Vagina (tissue), 2 donors: ENCODE measurements at regions not wholly inside any gene's neighbourhood (a gene's known extent, or its start where the extent isn't known, plus 50 kb on each side); places are given as distances from the start of the nearest gene placed in this dataset.

Experiments used
- DNase-seq, 2 donors: peaks; one replicate each; pipeline ENCODE4 v3.0.0-alpha.2; 2017; ENCODE audit errors: extremely low spot score in 2 of 2
- H3K27ac ChIP-seq: fragments of 200-600 bp; sonication (generic); one replicate; pipeline ENCODE4 v1.5.1; 2019
- H3K27me3 ChIP-seq: fragments of 200-600 bp; sonication (generic); one replicate; pipeline ENCODE4 v1.5.1; 2019
- H3K36me3 ChIP-seq, 2 donors: fragments of 200-600 bp; sonication (generic); one replicate each; pipeline ENCODE4 v1.5.1; 2017 to 2019
- H3K4me1 ChIP-seq: fragments of 200-600 bp; sonication (generic); one replicate; pipeline ENCODE4 v1.5.1; 2019
- H3K4me3 ChIP-seq, 2 donors: fragments of 200-600 bp; sonication (generic); 1 replicate in 1 of 2; 2 replicates in 1 of 2; pipeline ENCODE4 v1.5.1; 2016 to 2019
- H3K9me3 ChIP-seq: fragments of 200-600 bp; sonication (generic); one replicate; pipeline ENCODE4 v1.5.1; 2019
- CTCF ChIP-seq, 3 experiments: fragments of 450-650 bp in 2 of 3; fragments of 200-600 bp in 1 of 3; sonication (generic) in 1 of 3; IDR thresholded peaks; one replicate each; pipeline ENCODE4 v1.5.1; 2017 to 2019; ENCODE audit warnings: antibody characterized with exemption in 3 of 3, mild to moderate bottlenecking in 2 of 3, moderate library complexity in 2 of 3
- POLR2A ChIP-seq, 2 donors: fragments of 450-650 bp; IDR thresholded peaks; one replicate each; pipeline ENCODE4 v1.6.1; 2017; ENCODE audit warnings: antibody characterized with exemption in 2 of 2, mild to moderate bottlenecking in 2 of 2, moderate library complexity in 2 of 2
- POLR2AphosphoS5 ChIP-seq, 2 donors: sonication (generic); formaldehyde crosslinking; IDR thresholded peaks; one replicate each; pipeline ENCODE4 v1.9.0; 2017; ENCODE audit warnings: antibody characterized with exemption in 2 of 2, mild to moderate bottlenecking in 2 of 2, low read depth in 1 of 2; ENCODE audit not compliant: insufficient read depth in 1 of 2
- intact Hi-C: fragments of 100-400 bp; cut with DNase I; formaldehyde crosslinking; loops from one replicate; pipeline ENCODE4 v1.15.1; 2023

- Histone ChIP-seq H3K4me1 (no peaks in the 10 kb centered on the region), H3K27me3 (no peaks in the 10 kb centered on the region), H3K36me3 (no peaks in the 10 kb centered on the region), H3K9me3 (no peaks in the 10 kb centered on the region), H3K27ac (no peak overlapping the region), H3K4me3 (no peak overlapping the region)
- intact Hi-C loops: no loop called here
- DNase-seq: no peak
- no peak for TF ChIP-seq CTCF (IDR thresholded peaks at IDR 0.05)
- TF ChIP-seq POLR2A (IDR thresholded peaks at IDR 0.05): no peak
- TF ChIP-seq POLR2AphosphoS5 (IDR thresholded peaks at IDR 0.05; ENCODE audit: insufficient read depth in 1 of 2, low read depth in 1 of 2): no peak
Measured at GRCh38 chr12:46916796-46917419, 91.1 kb upstream of the SLC38A4 start.

- DNase-seq: no peak
- intact Hi-C loops: no loop called here
- Histone ChIP-seq H3K4me3 (no peak overlapping the region), H3K4me1 (no peaks in the 10 kb centered on the region), H3K36me3 (no peaks in the 10 kb centered on the region), H3K27ac (no peak overlapping the region), H3K9me3 (no peaks in the 10 kb centered on the region), H3K27me3 (no peaks in the 10 kb centered on the region)
- TF ChIP-seq POLR2A (IDR thresholded peaks at IDR 0.05): no peak
- no peak for TF ChIP-seq POLR2AphosphoS5 (IDR thresholded peaks at IDR 0.05; ENCODE audit: insufficient read depth in 1 of 2, low read depth in 1 of 2)
- TF ChIP-seq CTCF (IDR thresholded peaks at IDR 0.05): no peak
Measured at GRCh38 chr12:46917821-46918220, 92.0 kb upstream of the SLC38A4 start.

GRCh38 chr12:46918631-46919030 is 92.8 kb upstream of the SLC38A4 start:
- Histone ChIP-seq H3K27me3 (no peaks in the 10 kb centered on the region), H3K27ac (no peak overlapping the region), H3K4me3 (no peak overlapping the region), H3K9me3 (no peaks in the 10 kb centered on the region), H3K4me1 (no peaks in the 10 kb centered on the region), H3K36me3 (no peaks in the 10 kb centered on the region)
- no peak for DNase-seq
- TF ChIP-seq POLR2AphosphoS5 (IDR thresholded peaks at IDR 0.05; ENCODE audit: insufficient read depth in 1 of 2, low read depth in 1 of 2) (no peak), POLR2A (IDR thresholded peaks at IDR 0.05) (no peak), CTCF (IDR thresholded peaks at IDR 0.05) (no peak)
- intact Hi-C loops: no loop called here

GRCh38 chr12:46919666-46920400 is 94.0 kb upstream of the SLC38A4 start:
- no peaks in the 10 kb centered on the region for H3K9me3 ChIP-seq
- TF ChIP-seq POLR2AphosphoS5 (IDR thresholded peaks at IDR 0.05; ENCODE audit: insufficient read depth in 1 of 2, low read depth in 1 of 2): no peak
- no peak for TF ChIP-seq POLR2A (IDR thresholded peaks at IDR 0.05)
- TF ChIP-seq CTCF (IDR thresholded peaks at IDR 0.05): no peak
- intact Hi-C loops: no loop called here
- no peaks in the 10 kb centered on the region for H3K36me3 ChIP-seq
- no peaks in the 10 kb centered on the region for H3K27me3 ChIP-seq
- H3K4me1 ChIP-seq: no peaks in the 10 kb centered on the region
- DNase-seq: no peak
- H3K4me3 ChIP-seq: no peak overlapping the region
- no peak overlapping the region for H3K27ac ChIP-seq

GRCh38 chr12:46920499-46920898 is 94.7 kb upstream of the SLC38A4 start:
- DNase-seq: no peak
- Histone ChIP-seq H3K9me3 (no peaks in the 10 kb centered on the region), H3K36me3 (no peaks in the 10 kb centered on the region), H3K4me3 (no peak overlapping the region), H3K4me1 (no peaks in the 10 kb centered on the region), H3K27me3 (no peaks in the 10 kb centered on the region), H3K27ac (no peak overlapping the region)
- intact Hi-C loops: no loop called here
- TF ChIP-seq POLR2A (IDR thresholded peaks at IDR 0.05) (no peak), CTCF (IDR thresholded peaks at IDR 0.05) (no peak), POLR2AphosphoS5 (IDR thresholded peaks at IDR 0.05; ENCODE audit: insufficient read depth in 1 of 2, low read depth in 1 of 2) (no peak)
